NCI-H1930 (cell line): ENCODE measurements at regions not wholly inside any gene's neighbourhood (a gene's known extent, or its start where the extent isn't known, plus 50 kb on each side); places are given as distances from the start of the nearest gene placed in this dataset.

ENCODE experiments used
- DNase-seq, 2 experiments: peaks; one replicate each; lab custom pipeline; 2025; lab: John Stamatoyannopoulos, UW

GRCh38 chr10:3625959-3626751 is 158.9 kb downstream of the KLF6 start:
- no peak for DNase-seq

GRCh38 chr10:3624367-3624766 is 160.6 kb downstream of the KLF6 start:
- DNase-seq = no peak

- no peak for DNase-seq
Measured at GRCh38 chr10:3623746-3624145, 161.3 kb downstream of the KLF6 start.

GRCh38 chr10:3622845-3623621 is 162.0 kb downstream of the KLF6 start:
- no peak for DNase-seq

- no peak for DNase-seq
Measured at GRCh38 chr10:3622427-3622826, 162.6 kb downstream of the KLF6 start.

GRCh38 chr10:3620818-3621217 is 164.2 kb downstream of the KLF6 start:
- DNase-seq = no peak

- no peak for DNase-seq
Measured at GRCh38 chr10:3619241-3619640, 165.8 kb downstream of the KLF6 start.

- DNase-seq = no peak
Measured at GRCh38 chr10:3616880-3617279, 168.1 kb downstream of the KLF6 start.

- no peak for DNase-seq
Measured at GRCh38 chr10:3613318-3613717, 171.7 kb downstream of the KLF6 start.

- DNase-seq = no peak
Measured at GRCh38 chr10:3612183-3613001, 172.6 kb downstream of the KLF6 start.

- no peak for DNase-seq
Measured at GRCh38 chr10:3606309-3606708, 178.7 kb downstream of the KLF6 start.

GRCh38 chr10:3605882-3606281 is 179.1 kb downstream of the KLF6 start:
- no peak for DNase-seq

- DNase-seq = no peak
Measured at GRCh38 chr10:3595736-3596135, 189.3 kb downstream of the KLF6 start.

GRCh38 chr10:3593611-3594010 is 191.4 kb downstream of the KLF6 start:
- DNase-seq = no peak

- DNase-seq = no peak
Measured at GRCh38 chr10:3592424-3592823, 192.6 kb downstream of the KLF6 start.

GRCh38 chr10:3588816-3589215 is 196.2 kb downstream of the KLF6 start:
- no peak for DNase-seq

GRCh38 chr10:3588346-3588745 is 196.7 kb downstream of the KLF6 start:
- DNase-seq = no peak

GRCh38 chr10:3584926-3585784 is 199.9 kb downstream of the KLF6 start:
- no peak for DNase-seq

GRCh38 chr10:3580565-3580964 is 204.4 kb downstream of the KLF6 start:
- DNase-seq = no peak

- no peak for DNase-seq
Measured at GRCh38 chr10:3579845-3580244, 205.2 kb downstream of the KLF6 start.

GRCh38 chr10:3578682-3579081 is 206.3 kb downstream of the KLF6 start:
- no peak for DNase-seq

- DNase-seq = no peak
Measured at GRCh38 chr10:3578159-3578558, 206.8 kb downstream of the KLF6 start.
